OCI-LY1 (cell line): ENCODE measurements at regions not wholly inside any gene's neighbourhood (a gene's known extent, or its start where the extent isn't known, plus 50 kb on each side); places are given as distances from the start of the nearest gene placed in this dataset.

ENCODE experiments used
- EZH2 ChIP-seq: fragments of 200-600 bp; sonication (generic), shearing (Covaris generic); IDR thresholded peaks from 2 replicates; pipeline ENCODE4 v1.8.0; 2017; ENCODE audit warnings: borderline replicate concordance, mixed run types, mild to moderate bottlenecking, antibody characterized with exemption, low read length, moderate library complexity, mixed read lengths
- TF ChIP-seq, protein P1 (sequence below): fragments of 200-600 bp; sonication (generic), shearing (Covaris generic); IDR thresholded peaks from 2 replicates; pipeline ENCODE4 v1.5.1; 2017; ENCODE audit warnings: mild to moderate bottlenecking, antibody characterized with exemption, low read length, moderate library complexity, mixed read lengths

- TF ChIP-seq, protein P1, sequence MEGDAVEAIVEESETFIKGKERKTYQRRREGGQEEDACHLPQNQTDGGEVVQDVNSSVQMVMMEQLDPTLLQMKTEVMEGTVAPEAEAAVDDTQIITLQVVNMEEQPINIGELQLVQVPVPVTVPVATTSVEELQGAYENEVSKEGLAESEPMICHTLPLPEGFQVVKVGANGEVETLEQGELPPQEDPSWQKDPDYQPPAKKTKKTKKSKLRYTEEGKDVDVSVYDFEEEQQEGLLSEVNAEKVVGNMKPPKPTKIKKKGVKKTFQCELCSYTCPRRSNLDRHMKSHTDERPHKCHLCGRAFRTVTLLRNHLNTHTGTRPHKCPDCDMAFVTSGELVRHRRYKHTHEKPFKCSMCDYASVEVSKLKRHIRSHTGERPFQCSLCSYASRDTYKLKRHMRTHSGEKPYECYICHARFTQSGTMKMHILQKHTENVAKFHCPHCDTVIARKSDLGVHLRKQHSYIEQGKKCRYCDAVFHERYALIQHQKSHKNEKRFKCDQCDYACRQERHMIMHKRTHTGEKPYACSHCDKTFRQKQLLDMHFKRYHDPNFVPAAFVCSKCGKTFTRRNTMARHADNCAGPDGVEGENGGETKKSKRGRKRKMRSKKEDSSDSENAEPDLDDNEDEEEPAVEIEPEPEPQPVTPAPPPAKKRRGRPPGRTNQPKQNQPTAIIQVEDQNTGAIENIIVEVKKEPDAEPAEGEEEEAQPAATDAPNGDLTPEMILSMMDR, result no peak
- TF ChIP-seq EZH2, result no peak
Measured at GRCh38 chr4:54449999-54450398, 207.8 kb upstream of the KIT start.
